ENCODE measurements at regions not wholly inside any gene's neighbourhood (a gene's known extent, or its start where the extent isn't known, plus 50 kb on each side); places are given as distances from the start of the nearest gene placed in this dataset.

GRCh38 chr11:70841264-70841663 is 411.1 kb downstream of the SHANK2 start:
- CTCF ChIA-PET, result no interaction called here
- H3K27me3 ChIP-seq (replicated peaks; ENCODE audit: insufficient read depth, low read depth, low read length, poor library complexity), result peaks cover 11% of the 10 kb centered on the region
- no peak for DNase-seq (ENCODE audit: low spot score)
- BruUV-seq (replicated peaks), result no TSS peak
- intact Hi-C loops (cut with micrococcal nuclease; ENCODE audit: unreplicated experiment), result no loop called here
- POLR2A ChIA-PET (ENCODE audit: low non-redundant PET), result no interaction called here
- no peaks in the 10 kb centered on the region for H3K36me3 ChIP-seq (ENCODE audit: insufficient read depth, low read length, poor library complexity, severe bottlenecking)
- no peaks in the 10 kb centered on the region for H3K9me3 ChIP-seq (ENCODE audit: low read depth, low read length, poor library complexity, severe bottlenecking)
- no peaks in the 10 kb centered on the region for H3K4me1 ChIP-seq (ENCODE audit: insufficient read depth, low read length, poor library complexity, severe bottlenecking)
- no peak for TF ChIP-seq CTCF (conservative IDR thresholded peaks at IDR 0.05; ENCODE audit: low read depth, low read length)
- TF ChIP-seq EZH2 (IDR thresholded peaks at IDR 0.05; ENCODE audit: borderline replicate concordance, low read depth, low read length, poor library complexity, severe bottlenecking), result no peak
- H3K27ac ChIP-seq (ENCODE audit: low read depth, low read length, poor library complexity, severe bottlenecking), result no peak overlapping the region
- no peak overlapping the region for H3K4me3 ChIP-seq (ENCODE audit: low read depth, low read length, poor library complexity, severe bottlenecking)

DNA sequence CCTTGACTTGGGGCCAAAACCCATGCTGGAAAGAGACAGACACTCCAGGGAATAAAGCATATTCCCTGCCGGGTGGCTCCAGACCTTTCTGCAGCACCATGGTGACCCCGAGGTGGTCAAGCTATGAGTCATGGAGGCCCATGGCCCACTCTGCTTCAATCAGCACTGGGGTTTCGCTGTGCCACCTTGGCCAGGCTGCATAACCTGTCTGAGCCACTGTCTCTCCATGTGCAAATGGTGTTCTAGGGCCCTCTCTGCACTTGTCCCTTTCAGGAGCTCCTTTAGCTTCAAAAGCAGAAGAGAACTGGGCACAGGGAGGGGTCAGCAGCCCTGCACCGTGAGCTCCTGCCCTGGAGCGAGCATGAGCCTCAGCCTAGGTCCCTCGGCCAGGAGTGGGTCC is 410.1 kb downstream of the SHANK2 start:
- DNase-seq (ENCODE audit: low spot score), result no peak
- no peaks in the 10 kb centered on the region for H3K36me3 ChIP-seq (ENCODE audit: insufficient read depth, low read length, poor library complexity, severe bottlenecking)
- H3K4me1 ChIP-seq (ENCODE audit: insufficient read depth, low read length, poor library complexity, severe bottlenecking), result no peaks in the 10 kb centered on the region
- CTCF ChIA-PET, result no interaction called here
- TF ChIP-seq EZH2 (IDR thresholded peaks at IDR 0.05; ENCODE audit: borderline replicate concordance, low read depth, low read length, poor library complexity, severe bottlenecking) (no peak), CTCF (conservative IDR thresholded peaks at IDR 0.05; ENCODE audit: low read depth, low read length) (no peak)
- no peaks in the 10 kb centered on the region for H3K9me3 ChIP-seq (ENCODE audit: low read depth, low read length, poor library complexity, severe bottlenecking)
- H3K27ac ChIP-seq (ENCODE audit: low read depth, low read length, poor library complexity, severe bottlenecking), result no peak overlapping the region
- no TSS peak for BruUV-seq (replicated peaks)
- H3K4me3 ChIP-seq (ENCODE audit: low read depth, low read length, poor library complexity, severe bottlenecking), result no peak overlapping the region
- POLR2A ChIA-PET (ENCODE audit: low non-redundant PET), result no interaction called here
- peaks cover 11% of the 10 kb centered on the region for H3K27me3 ChIP-seq (replicated peaks; ENCODE audit: insufficient read depth, low read depth, low read length, poor library complexity)
- intact Hi-C loops (cut with micrococcal nuclease; ENCODE audit: unreplicated experiment), result no loop called here

- no TSS peak for BruUV-seq (replicated peaks)
- no peak overlapping the region for H3K4me3 ChIP-seq (ENCODE audit: low read depth, low read length, poor library complexity, severe bottlenecking)
- no peaks in the 10 kb centered on the region for H3K36me3 ChIP-seq (ENCODE audit: insufficient read depth, low read length, poor library complexity, severe bottlenecking)
- ChIA-PET POLR2A (ENCODE audit: low non-redundant PET) (no interaction called here), CTCF (no interaction called here)
- no peak for DNase-seq (ENCODE audit: low spot score)
- intact Hi-C loops (cut with micrococcal nuclease; ENCODE audit: unreplicated experiment), result no loop called here
- no peaks in the 10 kb centered on the region for H3K4me1 ChIP-seq (ENCODE audit: insufficient read depth, low read length, poor library complexity, severe bottlenecking)
- TF ChIP-seq CTCF (conservative IDR thresholded peaks at IDR 0.05; ENCODE audit: low read depth, low read length), result no peak
- H3K27me3 ChIP-seq (replicated peaks; ENCODE audit: insufficient read depth, low read depth, low read length, poor library complexity), result peaks cover 11% of the 10 kb centered on the region
- no peaks in the 10 kb centered on the region for H3K9me3 ChIP-seq (ENCODE audit: low read depth, low read length, poor library complexity, severe bottlenecking)
- H3K27ac ChIP-seq (ENCODE audit: low read depth, low read length, poor library complexity, severe bottlenecking), result no peak overlapping the region
These were observed 409.7 kb downstream of the SHANK2 start for GRCh38 chr11:70842701-70843100.

Data from A673 (cell line).